ENCODE measurements at regions not wholly inside any gene's neighbourhood (a gene's known extent, or its start where the extent isn't known, plus 50 kb on each side); places are given as distances from the start of the nearest gene placed in this dataset.

GRCh38 chr2:30371772-30372373, 75.2 kb upstream of the LCLAT1 start:
- no peak for DNase-seq

DNA sequence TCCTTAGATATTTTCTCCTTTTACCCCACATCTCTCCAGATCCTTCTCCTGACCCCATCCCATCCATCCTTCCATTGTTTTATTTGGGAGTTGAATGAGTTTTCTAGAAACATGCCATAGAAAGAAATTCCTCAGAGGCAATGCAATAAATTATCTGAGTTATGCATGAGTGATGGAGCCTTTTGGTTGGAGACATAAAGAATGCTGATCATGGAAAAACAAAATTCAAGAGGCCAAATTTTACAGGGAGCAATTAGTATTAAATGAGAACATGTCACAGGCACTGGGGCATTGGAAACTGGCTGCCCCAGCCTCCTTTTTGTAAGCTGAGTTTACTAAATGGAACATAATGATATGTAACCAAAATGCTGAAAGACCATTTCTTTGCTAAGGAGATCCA, 74.2 kb upstream of the LCLAT1 start:
- DNase-seq, result no peak

DNA sequence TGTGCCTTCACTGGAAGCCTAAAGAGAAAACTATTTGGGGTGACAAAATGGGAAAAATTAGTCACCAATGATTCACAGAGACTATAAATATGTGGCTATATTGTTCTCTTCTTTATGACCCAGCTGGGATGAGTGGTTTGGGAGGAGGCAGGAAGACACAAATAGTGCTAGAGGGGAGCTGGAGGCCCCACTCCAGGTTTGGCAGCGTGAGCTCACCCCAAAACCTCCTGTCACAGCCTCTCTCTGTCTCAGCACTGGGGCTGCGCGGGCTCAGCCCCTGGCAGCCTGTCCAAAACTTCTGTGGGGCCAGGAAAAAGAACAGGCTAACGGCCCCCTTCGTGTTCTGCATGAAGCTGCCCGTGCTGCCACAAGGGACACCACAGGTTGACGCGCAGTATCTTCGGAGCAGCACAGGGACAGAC, 73.2 kb upstream of the LCLAT1 start:
- no peak for DNase-seq

- no peak for DNase-seq
Observed at GRCh38 chr2:30374380-30374779, 72.7 kb upstream of the LCLAT1 start.

DNA sequence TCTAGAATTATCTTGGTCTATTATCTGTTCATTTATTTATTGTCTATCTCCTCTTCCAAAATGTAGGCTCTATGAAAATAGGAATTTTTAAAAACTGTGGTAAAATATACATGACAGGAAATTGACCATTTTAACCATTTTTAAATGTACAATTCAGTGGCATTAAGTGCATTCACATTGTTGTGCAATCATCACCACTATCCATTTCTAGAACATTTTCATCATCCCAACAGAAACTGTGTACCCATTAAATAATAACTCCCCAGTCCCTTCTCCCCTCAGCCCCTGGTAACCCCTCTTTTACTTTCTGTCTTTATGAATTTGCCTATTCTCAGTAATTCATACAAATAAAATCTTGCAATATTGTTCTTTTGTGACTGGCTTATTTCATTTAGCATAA, 71.1 kb upstream of the LCLAT1 start:
- DNase-seq, result no peak

DNA sequence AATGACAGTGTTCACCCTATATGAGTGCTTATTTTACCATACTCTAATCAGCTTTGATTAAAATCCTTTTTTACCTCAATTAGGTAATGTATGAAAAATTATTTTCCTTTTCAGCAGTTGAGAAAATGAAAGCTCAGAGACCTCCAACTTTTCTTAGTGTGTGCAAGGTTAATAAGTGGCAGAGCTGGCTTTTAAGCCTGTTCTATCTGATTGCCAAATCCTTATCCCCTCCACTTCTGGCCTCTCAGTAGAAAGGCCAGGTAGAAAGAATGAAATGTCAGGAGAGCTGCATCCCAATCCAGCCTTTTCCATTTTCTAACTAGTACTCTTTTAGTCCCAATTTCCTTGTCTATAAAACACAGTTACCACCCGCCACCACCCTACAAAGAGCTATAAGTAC, 67.6 kb upstream of the LCLAT1 start:
- DNase-seq, result no peak

DNA sequence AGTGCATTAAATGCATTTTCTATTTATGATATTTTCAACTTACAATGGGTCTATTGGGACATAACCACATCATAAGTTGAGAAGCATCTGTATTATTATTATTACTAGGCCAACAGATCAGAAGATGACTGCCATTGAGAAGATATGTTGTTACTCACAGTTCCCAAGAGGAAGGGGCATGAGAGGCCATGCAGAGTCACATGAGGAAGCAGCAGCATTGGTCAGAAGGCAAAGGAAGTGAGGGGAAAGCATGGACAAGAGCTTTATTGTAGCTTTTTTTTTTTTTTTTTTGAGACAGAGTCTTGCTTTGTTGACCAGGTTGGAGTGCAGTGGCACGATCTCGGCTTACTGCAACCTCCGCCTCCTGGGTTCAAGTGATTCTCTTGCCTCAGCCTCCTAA, 66.2 kb upstream of the LCLAT1 start:
- no peak for DNase-seq

GRCh38 chr2:30382162-30382783, 64.8 kb upstream of the LCLAT1 start:
- DNase-seq, result no peak

DNA sequence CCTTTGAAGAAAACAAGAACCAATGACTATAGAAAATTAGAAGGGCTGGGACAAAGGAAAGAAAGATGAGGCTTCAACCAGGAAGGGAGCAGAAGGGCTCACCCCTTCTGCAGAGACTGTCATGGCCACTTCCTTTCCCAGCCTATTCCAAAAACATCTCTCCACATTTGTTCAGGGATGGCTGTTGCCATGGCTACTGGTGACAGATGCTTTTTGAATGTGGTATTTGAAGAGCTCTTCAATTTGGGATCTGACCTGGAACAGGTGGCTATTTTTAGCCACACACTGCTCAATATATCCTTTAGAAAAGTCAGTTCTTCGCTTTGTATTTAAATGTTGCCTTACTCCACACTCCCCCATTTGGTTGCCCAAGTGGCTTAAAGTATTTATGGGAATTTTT, 64.1 kb upstream of the LCLAT1 start:
- DNase-seq, result no peak

DNA sequence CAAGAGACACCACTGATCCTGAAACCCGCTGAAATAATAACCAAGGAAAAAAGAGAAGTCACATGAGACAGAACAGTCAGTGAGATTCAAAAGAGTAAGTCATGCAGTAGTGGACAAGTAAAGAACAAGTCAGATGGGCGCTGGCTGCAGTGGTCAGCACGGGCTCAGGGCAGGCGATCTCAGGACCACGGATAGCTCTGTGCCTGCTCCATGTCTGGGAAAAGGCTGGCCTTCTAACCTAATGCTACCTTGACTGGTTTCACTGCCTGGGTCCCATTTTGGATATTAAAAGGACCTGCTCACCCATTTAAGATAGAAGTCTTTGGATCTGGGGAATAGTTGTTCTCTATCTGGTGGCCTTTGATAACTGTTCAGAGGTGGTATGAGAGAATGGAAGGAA, 61.7 kb upstream of the LCLAT1 start:
- no peak for DNase-seq

DNA sequence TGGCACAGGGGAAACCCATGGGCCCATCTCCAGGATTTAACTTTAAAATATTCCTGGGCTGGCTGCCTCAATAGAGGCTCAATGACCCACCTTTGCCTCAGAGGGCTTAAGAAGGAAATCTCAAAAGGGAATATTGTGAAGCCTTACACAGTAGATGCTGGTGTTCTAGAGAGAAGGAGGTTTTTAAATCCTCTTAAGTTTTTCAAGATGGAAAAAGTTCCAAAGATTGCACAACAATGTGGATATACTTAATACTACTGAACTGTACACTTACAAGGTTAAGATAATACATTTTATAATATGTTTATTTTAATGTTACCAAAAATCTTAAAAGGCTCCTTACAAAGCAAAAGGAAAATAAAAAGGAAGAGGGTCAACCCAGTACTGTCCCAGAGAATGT, 54.9 kb upstream of the LCLAT1 start:
- DNase-seq, result no peak

DNA sequence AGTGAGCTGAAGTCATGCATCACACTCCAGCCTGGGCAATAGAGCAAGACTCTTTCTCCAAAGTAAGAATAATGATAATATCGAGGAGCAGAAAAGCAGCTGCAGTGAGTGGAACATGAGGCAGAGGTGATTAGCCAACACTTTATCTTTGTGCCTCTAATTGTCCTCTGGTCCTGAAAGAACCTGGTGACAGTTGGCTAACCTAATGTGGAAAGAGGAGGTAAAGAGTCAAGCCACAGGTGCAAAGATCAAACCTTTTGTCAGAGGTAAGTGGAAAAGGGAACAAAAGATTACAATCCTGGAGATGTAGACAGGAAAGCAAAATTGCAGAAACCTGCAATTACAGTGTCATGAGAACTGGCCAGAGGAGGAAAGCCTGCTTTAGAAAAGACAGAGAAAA, 53.5 kb upstream of the LCLAT1 start:
- no peak for DNase-seq

GRCh38 chr2:30394096-30394495, 53.0 kb upstream of the LCLAT1 start:
- DNase-seq, result no peak

GRCh38 chr2:30396436-30397232, 50.4 kb upstream of the LCLAT1 start:
- no peak for DNase-seq
